ENCODE measurements at regions not wholly inside any gene's neighbourhood (a gene's known extent, or its start where the extent isn't known, plus 50 kb on each side); places are given as distances from the start of the nearest gene placed in this dataset.

GRCh38 chr2:24412812-24413211 is 52.5 kb upstream of the ITSN2 start:
- no peaks in the 10 kb centered on the region for H3K9me3 ChIP-seq (ENCODE audit: control insufficient read depth, low read length, poor library complexity, severe bottlenecking)
- H3K4me1 Mint-ChIP-seq = no peaks in the 10 kb centered on the region
- DNase-seq (no peak), ATAC-seq (no peak)
- H3K27me3 Mint-ChIP-seq = peaks cover 5% of the 10 kb centered on the region
- no peaks in the 10 kb centered on the region for H3K36me3 Mint-ChIP-seq (ENCODE audit: low read depth)
- no peak overlapping the region for H3K4me3 Mint-ChIP-seq
- H3K27ac Mint-ChIP-seq = no peak overlapping the region

- H3K9me3 ChIP-seq (ENCODE audit: control insufficient read depth, low read length, poor library complexity, severe bottlenecking) = no peaks in the 10 kb centered on the region
- DNase-seq (no peak), ATAC-seq (no peak)
- Mint-ChIP-seq H3K4me1 (no peaks in the 10 kb centered on the region), H3K27me3 (peaks cover 12% of the 10 kb centered on the region), H3K27ac (no peak overlapping the region), H3K4me3 (no peak overlapping the region), H3K36me3 (ENCODE audit: low read depth) (peaks cover 3% of the 10 kb centered on the region)
These were observed 51.3 kb upstream of the ITSN2 start for GRCh38 chr2:24411488-24412151.

GRCh38 chr2:24410976-24411375 is 50.6 kb upstream of the ITSN2 start:
- DNase-seq (no peak), ATAC-seq (no peak)
- H3K36me3 Mint-ChIP-seq (ENCODE audit: low read depth) = peaks cover 3% of the 10 kb centered on the region
- H3K4me1 Mint-ChIP-seq = no peaks in the 10 kb centered on the region
- H3K27me3 Mint-ChIP-seq = peaks cover 12% of the 10 kb centered on the region
- no peak overlapping the region for H3K4me3 Mint-ChIP-seq
- no peak overlapping the region for H3K27ac Mint-ChIP-seq
- H3K9me3 ChIP-seq (ENCODE audit: control insufficient read depth, low read length, poor library complexity, severe bottlenecking) = no peaks in the 10 kb centered on the region

- no peak overlapping the region for H3K27ac Mint-ChIP-seq
- H3K36me3 Mint-ChIP-seq (ENCODE audit: low read depth) = peaks cover 3% of the 10 kb centered on the region
- peak; percentile 63 for ATAC-seq
- peak in 1 of 3 donors; percentile 14 for DNase-seq
- peaks cover 12% of the 10 kb centered on the region for H3K27me3 Mint-ChIP-seq
- no peaks in the 10 kb centered on the region for H3K9me3 ChIP-seq (ENCODE audit: control insufficient read depth, low read length, poor library complexity, severe bottlenecking)
- no peaks in the 10 kb centered on the region for H3K4me1 Mint-ChIP-seq
- H3K4me3 Mint-ChIP-seq = no peak overlapping the region
These were observed 49.6 kb upstream of the ITSN2 start for GRCh38 chr2:24409700-24410556.
